ENCODE measurements at regions not wholly inside any gene's neighbourhood (a gene's known extent, or its start where the extent isn't known, plus 50 kb on each side); places are given as distances from the start of the nearest gene placed in this dataset.

GRCh38 chr15:93608643-93609148, 519.7 kb upstream of the RGMA start:
- TF ChIP-seq RARB (CRISPR knock-in tag; IDR thresholded peaks at IDR 0.05) (no peak), BACH2 (CRISPR knock-in tag; IDR thresholded peaks at IDR 0.05; ENCODE audit: borderline replicate concordance) (no peak), CREB5 (CRISPR knock-in tag; IDR thresholded peaks at IDR 0.05; ENCODE audit: low read depth) (no peak), ZFP30 (CRISPR knock-in tag; IDR thresholded peaks at IDR 0.05) (no peak), GLIS3 (CRISPR knock-in tag; IDR thresholded peaks at IDR 0.05) (no peak), PATZ1 (CRISPR knock-in tag; IDR thresholded peaks at IDR 0.05; ENCODE audit: borderline replicate concordance) (no peak), ZNF565 (CRISPR knock-in tag; conservative IDR thresholded peaks at IDR 0.05; ENCODE audit: low read depth) (no peak), ARNTL (CRISPR knock-in tag; IDR thresholded peaks at IDR 0.05; ENCODE audit: borderline replicate concordance, low read depth) (no peak), OSR1 (CRISPR knock-in tag; IDR thresholded peaks at IDR 0.05) (no peak), TOX (CRISPR knock-in tag; IDR thresholded peaks at IDR 0.05; ENCODE audit: borderline replicate concordance) (no peak), CSDC2 (CRISPR knock-in tag; IDR thresholded peaks at IDR 0.05) (no peak), TCF4 (CRISPR knock-in tag; IDR thresholded peaks at IDR 0.05; ENCODE audit: borderline replicate concordance) (no peak), ZNF70 (CRISPR knock-in tag; IDR thresholded peaks at IDR 0.05) (no peak), ESRRG (CRISPR knock-in tag; IDR thresholded peaks at IDR 0.05) (no peak)
